Osteoblast (primary cell): ENCODE measurements at regions not wholly inside any gene's neighbourhood (a gene's known extent, or its start where the extent isn't known, plus 50 kb on each side); places are given as distances from the start of the nearest gene placed in this dataset.

Experiments used
- DNase-seq: peaks from one replicate; pipeline ENCODE4 v3.0.0; 2011; ENCODE audit warnings: low spot score, mixed read lengths; ENCODE audit not compliant: insufficient read length; ENCODE audit errors: missing footprints
- H2AFZ ChIP-seq: 2 replicates; pipeline ENCODE4 v1.6.0; 2011; ENCODE audit warnings: mild to moderate bottlenecking, low read length
- H3K27ac ChIP-seq: 2 replicates; pipeline ENCODE4 v1.5.1; 2011; ENCODE audit warnings: mild to moderate bottlenecking, low read depth, low read length, moderate library complexity
- H3K27me3 ChIP-seq: 2 replicates; pipeline ENCODE4 v1.6.0; 2012; ENCODE audit warnings: mild to moderate bottlenecking, control low read depth, inconsistent platforms, low read length, moderate library complexity; ENCODE audit not compliant: insufficient read depth
- H3K36me3 ChIP-seq: 2 replicates; pipeline ENCODE4 v1.5.1; 2011; ENCODE audit warnings: mild to moderate bottlenecking, low read length, control low read depth, moderate library complexity; ENCODE audit not compliant: insufficient read depth
- H3K4me1 ChIP-seq: 2 replicates; pipeline ENCODE4 v1.5.1; 2011; ENCODE audit warnings: mild to moderate bottlenecking, low read length, control low read depth, moderate library complexity; ENCODE audit not compliant: insufficient read depth
- H3K4me2 ChIP-seq: 2 replicates; pipeline ENCODE4 v1.6.0; 2011; ENCODE audit warnings: mild to moderate bottlenecking, low read length; ENCODE audit not compliant: insufficient read depth
- H3K4me3 ChIP-seq: fragments of 200-600 bp; sonication (generic); 3 replicates; pipeline ENCODE4 v1.5.1; 2012; ENCODE audit warnings: mild to moderate bottlenecking, low read length, inconsistent platforms; ENCODE audit not compliant: insufficient read depth
- H3K79me2 ChIP-seq: 2 replicates; pipeline ENCODE4 v1.6.0; 2012; ENCODE audit warnings: mild to moderate bottlenecking, low read length, control low read depth, inconsistent platforms; ENCODE audit not compliant: insufficient read depth
- H3K9me3 ChIP-seq: 2 replicates; pipeline ENCODE4 v1.5.1; 2011; ENCODE audit warnings: low read depth, low read length, control low read depth
- H4K20me1 ChIP-seq: 2 replicates; pipeline ENCODE4 v1.6.0; 2012; ENCODE audit warnings: mild to moderate bottlenecking, low read length, control low read depth; ENCODE audit not compliant: insufficient read depth
- CTCF ChIP-seq: IDR thresholded peaks from 2 replicates; pipeline ENCODE4 v1.5.1; 2011; ENCODE audit warnings: mild to moderate bottlenecking, low read depth, low read length, moderate library complexity; ENCODE audit errors: extremely low read depth

GRCh38 chr4:33930497-33930896 lies 2313.8 kb downstream of the ARAP2 start:
- Histone ChIP-seq H3K36me3 (no peaks in the 10 kb centered on the region), H4K20me1 (no peaks in the 10 kb centered on the region), H3K4me2 (no peak overlapping the region), H3K4me1 (no peaks in the 10 kb centered on the region), H3K27me3 (no peaks in the 10 kb centered on the region), H3K4me3 (no peak overlapping the region), H2AFZ (no peak overlapping the region), H3K79me2 (no peaks in the 10 kb centered on the region), H3K27ac (no peak overlapping the region), H3K9me3 (no peaks in the 10 kb centered on the region)
- no peak for DNase-seq
- no peak for TF ChIP-seq CTCF

- H4K20me1 ChIP-seq: no peaks in the 10 kb centered on the region
- no peak for TF ChIP-seq CTCF
- H3K9me3 ChIP-seq: no peaks in the 10 kb centered on the region
- no peak overlapping the region for H3K4me3 ChIP-seq
- no peaks in the 10 kb centered on the region for H3K36me3 ChIP-seq
- H2AFZ ChIP-seq: no peak overlapping the region
- no peak for DNase-seq
- no peak overlapping the region for H3K4me2 ChIP-seq
- H3K4me1 ChIP-seq: no peaks in the 10 kb centered on the region
- no peak overlapping the region for H3K27ac ChIP-seq
- H3K27me3 ChIP-seq: no peaks in the 10 kb centered on the region
- H3K79me2 ChIP-seq: no peaks in the 10 kb centered on the region
These were observed 2313.3 kb downstream of the ARAP2 start for GRCh38 chr4:33931026-33931425.

- no peak for TF ChIP-seq CTCF
- H3K36me3 ChIP-seq: no peaks in the 10 kb centered on the region
These were observed 2304.0 kb downstream of the ARAP2 start for GRCh38 chr4:33940281-33940680.

GRCh38 chr4:33941854-33942253 lies 2302.5 kb downstream of the ARAP2 start:
- H3K4me3 ChIP-seq: no peak overlapping the region
- no peak for TF ChIP-seq CTCF
- DNase-seq: no peak
- no peaks in the 10 kb centered on the region for H4K20me1 ChIP-seq
- no peak overlapping the region for H2AFZ ChIP-seq
- no peaks in the 10 kb centered on the region for H3K27me3 ChIP-seq
- H3K27ac ChIP-seq: no peak overlapping the region
- H3K4me1 ChIP-seq: no peaks in the 10 kb centered on the region
- no peak overlapping the region for H3K4me2 ChIP-seq
- peaks cover 3% of the 10 kb centered on the region for H3K9me3 ChIP-seq
- no peaks in the 10 kb centered on the region for H3K79me2 ChIP-seq
- no peaks in the 10 kb centered on the region for H3K36me3 ChIP-seq

More at GRCh38 chr4:33940281-33940680, 2304.0 kb downstream of the ARAP2 start:
- Histone ChIP-seq H3K9me3 (peaks cover 3% of the 10 kb centered on the region), H3K4me3 (no peak overlapping the region), H3K79me2 (no peaks in the 10 kb centered on the region), H4K20me1 (no peaks in the 10 kb centered on the region), H3K4me1 (no peaks in the 10 kb centered on the region), H3K27me3 (no peaks in the 10 kb centered on the region), H3K27ac (no peak overlapping the region), H2AFZ (no peak overlapping the region), H3K4me2 (no peak overlapping the region)
- no peak for DNase-seq
